ENCODE measurements at regions not wholly inside any gene's neighbourhood (a gene's known extent, or its start where the extent isn't known, plus 50 kb on each side); places are given as distances from the start of the nearest gene placed in this dataset.

- TF ChIP-seq NFE2L2 (conservative IDR thresholded peaks at IDR 0.05; ENCODE audit: low read length) (no peak), RAD21 (conservative IDR thresholded peaks at IDR 0.05 in 1 of 2, IDR thresholded peaks at IDR 0.05 in 1 of 2) (no peak), MAZ (IDR thresholded peaks at IDR 0.05; ENCODE audit: borderline replicate concordance, low read depth, low read length) (no peak), RCOR1 (IDR thresholded peaks at IDR 0.05; ENCODE audit: low read depth, low read length) (no peak), POLR2A (IDR thresholded peaks at IDR 0.05; ENCODE audit: low read length) (no peak), CHD2 (IDR thresholded peaks at IDR 0.05; ENCODE audit: low read length, partially characterized antibody) (no peak), MYC (IDR thresholded peaks at IDR 0.05; ENCODE audit: borderline replicate concordance, low read length) (no peak), CHD4 (IDR thresholded peaks at IDR 0.05; ENCODE audit: borderline replicate concordance) (no peak), EHMT2 (IDR thresholded peaks at IDR 0.05; ENCODE audit: low read depth) (no peak), MAX (IDR thresholded peaks at IDR 0.05) (no peak), HMGXB4 (CRISPR knock-in tag; IDR thresholded peaks at IDR 0.05; ENCODE audit: borderline replicate concordance) (no peak), FOSL2 (IDR thresholded peaks at IDR 0.05) (no peak), FOSL2 (CRISPR knock-in tag; IDR thresholded peaks at IDR 0.05) (no peak)
- TF ChIP-seq, protein P1, sequence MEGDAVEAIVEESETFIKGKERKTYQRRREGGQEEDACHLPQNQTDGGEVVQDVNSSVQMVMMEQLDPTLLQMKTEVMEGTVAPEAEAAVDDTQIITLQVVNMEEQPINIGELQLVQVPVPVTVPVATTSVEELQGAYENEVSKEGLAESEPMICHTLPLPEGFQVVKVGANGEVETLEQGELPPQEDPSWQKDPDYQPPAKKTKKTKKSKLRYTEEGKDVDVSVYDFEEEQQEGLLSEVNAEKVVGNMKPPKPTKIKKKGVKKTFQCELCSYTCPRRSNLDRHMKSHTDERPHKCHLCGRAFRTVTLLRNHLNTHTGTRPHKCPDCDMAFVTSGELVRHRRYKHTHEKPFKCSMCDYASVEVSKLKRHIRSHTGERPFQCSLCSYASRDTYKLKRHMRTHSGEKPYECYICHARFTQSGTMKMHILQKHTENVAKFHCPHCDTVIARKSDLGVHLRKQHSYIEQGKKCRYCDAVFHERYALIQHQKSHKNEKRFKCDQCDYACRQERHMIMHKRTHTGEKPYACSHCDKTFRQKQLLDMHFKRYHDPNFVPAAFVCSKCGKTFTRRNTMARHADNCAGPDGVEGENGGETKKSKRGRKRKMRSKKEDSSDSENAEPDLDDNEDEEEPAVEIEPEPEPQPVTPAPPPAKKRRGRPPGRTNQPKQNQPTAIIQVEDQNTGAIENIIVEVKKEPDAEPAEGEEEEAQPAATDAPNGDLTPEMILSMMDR (IDR thresholded peaks at IDR 0.05): no peak
Measured at GRCh38 chr4:144267084-144267483, 126.6 kb upstream of the GYPA start.

Measured in A549 (cell line).